Mesenchymal stem cell (in vitro differentiated cells and primary cell): ENCODE measurements at regions not wholly inside any gene's neighbourhood (a gene's known extent, or its start where the extent isn't known, plus 50 kb on each side); places are given as distances from the start of the nearest gene placed in this dataset.

Experiments used
- DNase-seq: peaks from one replicate; pipeline ENCODE4 v3.0.0-alpha.2; 2013
- H2AFZ ChIP-seq: one replicate; pipeline ENCODE4 v1.6.1; 2013; ENCODE audit warnings: low read depth, mild to moderate bottlenecking, control low read depth, inconsistent platforms, low read length, moderate library complexity
- H2AK5ac ChIP-seq: 2 replicates; pipeline ENCODE4 v1.6.1; 2013; ENCODE audit warnings: low read length, moderate library complexity, mild to moderate bottlenecking, inconsistent platforms; ENCODE audit not compliant: severe bottlenecking
- H2BK120ac ChIP-seq: one replicate; pipeline ENCODE4 v1.6.1; 2013; ENCODE audit warnings: low read depth, mild to moderate bottlenecking, inconsistent platforms, low read length, moderate library complexity
- H2BK12ac ChIP-seq, 2 experiments: one replicate each; pipeline ENCODE4 v1.6.1; 2013; ENCODE audit warnings: inconsistent platforms in 2 of 2, low read length in 2 of 2, mild to moderate bottlenecking in 2 of 2, moderate library complexity in 2 of 2, control low read depth in 1 of 2
- H2BK15ac ChIP-seq: one replicate; pipeline ENCODE4 v1.6.1; 2013; ENCODE audit warnings: mild to moderate bottlenecking, low read depth, inconsistent platforms; ENCODE audit not compliant: poor library complexity, severe bottlenecking
- H2BK5ac ChIP-seq: 2 replicates; pipeline ENCODE4 v1.6.1; 2013; ENCODE audit warnings: low read depth, mild to moderate bottlenecking, low read length, control low read depth, inconsistent platforms; ENCODE audit not compliant: poor library complexity, severe bottlenecking
- H3K14ac ChIP-seq, 2 experiments: one replicate each; pipeline ENCODE4 v1.6.1; 2013; ENCODE audit warnings: inconsistent platforms in 2 of 2, low read length in 2 of 2, control low read depth in 1 of 2, mild to moderate bottlenecking in 1 of 2, moderate library complexity in 1 of 2
- H3K18ac ChIP-seq, 2 experiments: one replicate each; pipeline ENCODE4 v1.6.1; 2013; ENCODE audit warnings: inconsistent platforms in 2 of 2, low read length in 2 of 2, control low read depth in 1 of 2, low read depth in 1 of 2, mild to moderate bottlenecking in 1 of 2
- H3K23ac ChIP-seq, 2 experiments: one replicate each; pipeline ENCODE4 v1.6.1; 2013; ENCODE audit warnings: inconsistent platforms in 2 of 2, low read length in 2 of 2, mild to moderate bottlenecking in 2 of 2, moderate library complexity in 2 of 2, control low read depth in 1 of 2
- H3K27ac ChIP-seq: 2 replicates; pipeline ENCODE4 v1.5.1; 2013; ENCODE audit warnings: mild to moderate bottlenecking, moderate library complexity, low read length, control low read depth, inconsistent platforms; ENCODE audit not compliant: poor library complexity, severe bottlenecking
- H3K27me3 ChIP-seq, 2 experiments: 2 replicates each; pipeline versions ENCODE4 v1.6.1 to v1.7.0; 2013; ENCODE audit warnings: low read length in 2 of 2, mild to moderate bottlenecking in 2 of 2, moderate library complexity in 2 of 2, control low read depth in 1 of 2, inconsistent platforms in 1 of 2; ENCODE audit not compliant: control insufficient read depth in 1 of 2, insufficient read depth in 1 of 2
- H3K36me3 ChIP-seq, 2 experiments: 2 replicates each; pipeline versions ENCODE4 v1.6.1 to v1.7.0; 2013; ENCODE audit warnings: low read length in 2 of 2, control low read depth in 1 of 2, inconsistent platforms in 1 of 2, low read depth in 1 of 2, mild to moderate bottlenecking in 1 of 2; ENCODE audit not compliant: insufficient read depth in 2 of 2, control insufficient read depth in 1 of 2
- H3K4ac ChIP-seq, 2 experiments: one replicate each; pipeline ENCODE4 v1.6.1; 2013; ENCODE audit warnings: inconsistent platforms in 2 of 2, low read length in 2 of 2, mild to moderate bottlenecking in 2 of 2, moderate library complexity in 2 of 2, control low read depth in 1 of 2, low read depth in 1 of 2
- H3K4me1 ChIP-seq: 2 replicates; pipeline ENCODE4 v1.6.1; 2013; ENCODE audit warnings: low read depth, low read length, control low read depth; ENCODE audit not compliant: control insufficient read depth, insufficient read depth
- H3K4me2 ChIP-seq: 2 replicates; pipeline ENCODE4 v1.6.1; 2013; ENCODE audit warnings: low read length, mild to moderate bottlenecking, inconsistent platforms; ENCODE audit not compliant: poor library complexity, severe bottlenecking
- H3K4me3 ChIP-seq, 2 experiments: 2 replicates each; pipeline versions ENCODE4 v1.5.1 to v1.7.0; 2013; ENCODE audit warnings: low read length in 2 of 2, mild to moderate bottlenecking in 2 of 2, control low read depth in 1 of 2, low read depth in 1 of 2; ENCODE audit not compliant: insufficient read depth in 1 of 2
- H3K79me1 ChIP-seq: replicated peaks from 2 replicates; pipeline ENCODE4 v1.6.1; 2013; ENCODE audit warnings: mild to moderate bottlenecking, control low read depth, low read length, inconsistent platforms; ENCODE audit not compliant: poor library complexity, severe bottlenecking
- H3K9ac ChIP-seq: 2 replicates; pipeline ENCODE4 v1.7.0; 2013; ENCODE audit warnings: mild to moderate bottlenecking, low read length, moderate library complexity
- H3K9me3 ChIP-seq: 2 replicates; pipeline ENCODE4 v1.7.0; 2013; ENCODE audit warnings: mild to moderate bottlenecking, low read length; ENCODE audit not compliant: control insufficient read depth
- H4K8ac ChIP-seq: one replicate; pipeline ENCODE4 v1.6.1; 2013; ENCODE audit warnings: inconsistent platforms, mild to moderate bottlenecking, low read length, moderate library complexity
- H4K91ac ChIP-seq: one replicate; pipeline ENCODE4 v1.6.1; 2013; ENCODE audit warnings: mild to moderate bottlenecking, low read length, inconsistent platforms
- WGBS: methylation state at CpG from one replicate; pipeline ENCODE4 v1.1.7; 2013; ENCODE audit warnings: mixed read lengths; 5-methylcytosine and 5-hydroxymethylcytosine counted together

- no peak overlapping the region for H2BK120ac ChIP-seq
- WGBS: 33% methylated on average over 11 of the region's 11 CpGs
Measured at GRCh38 chr7:1368184-1368681, 91.0 kb downstream of the MICALL2 start.

GRCh38 chr7:1368682-1369571 lies 90.3 kb downstream of the MICALL2 start:
- Histone ChIP-seq H3K27ac (no peak overlapping the region), H3K4me2 (no peak overlapping the region), H3K4me3 (no peak overlapping the region), H4K91ac (no peak overlapping the region), H3K4me1 (peaks cover 6% of the 10 kb centered on the region), H4K8ac (no peak overlapping the region), H3K36me3 (no peaks in the 10 kb centered on the region), H2BK120ac (no peak overlapping the region), H3K27me3 (peaks cover 74 to 97% of the 10 kb centered on the region in 2 experiments), H2BK15ac (no peak overlapping the region), H3K79me1 (no peaks in the 10 kb centered on the region), H2AK5ac (no peak overlapping the region), H2BK12ac (no peak overlapping the region), H3K18ac (no peak overlapping the region), H3K23ac (no peak overlapping the region), H3K9me3 (peaks cover 10% of the 10 kb centered on the region), H3K4ac (no peak overlapping the region), H2AFZ (no peak overlapping the region), H3K9ac (no peak overlapping the region), H2BK5ac (no peak overlapping the region), H3K14ac (no peak overlapping the region)
- whole genome bisulfite sequencing: 5% methylated on average over 65 of the region's 74 CpGs
- DNase-seq: no peak

More at GRCh38 chr7:1368184-1368681, 91.0 kb downstream of the MICALL2 start:
- Histone ChIP-seq H3K4me1 (peaks cover 6% of the 10 kb centered on the region), H2BK15ac (no peak overlapping the region), H4K8ac (no peak overlapping the region), H2BK12ac (no peak overlapping the region), H2AK5ac (no peak overlapping the region), H3K23ac (no peak overlapping the region), H3K27ac (no peak overlapping the region), H3K4me2 (peak overlapping the region; percentile 12), H3K9me3 (peaks cover 10% of the 10 kb centered on the region), H3K4me3 (no peak overlapping the region), H3K14ac (no peak overlapping the region), H4K91ac (no peak overlapping the region), H3K9ac (no peak overlapping the region), H2BK5ac (no peak overlapping the region), H3K27me3 (peaks cover 76 to 93% of the 10 kb centered on the region in 2 experiments), H3K18ac (no peak overlapping the region), H2AFZ (no peak overlapping the region), H3K79me1 (no peaks in the 10 kb centered on the region), H3K36me3 (no peaks in the 10 kb centered on the region), H3K4ac (no peak overlapping the region)
- DNase-seq: no peak

GRCh38 chr7:1369916-1370657 lies 89.2 kb downstream of the MICALL2 start:
- 37% methylated on average over 8 of the region's 14 CpGs for WGBS
- Histone ChIP-seq H3K4ac (no peak overlapping the region), H3K36me3 (no peaks in the 10 kb centered on the region)

GRCh38 chr7:1370738-1371137 lies 88.5 kb downstream of the MICALL2 start:
- Histone ChIP-seq H3K14ac (no peak overlapping the region), H2BK5ac (no peak overlapping the region), H4K8ac (no peak overlapping the region), H3K18ac (no peak overlapping the region), H2AK5ac (no peak overlapping the region), H3K9ac (no peak overlapping the region), H4K91ac (no peak overlapping the region), H3K4me2 (no peak overlapping the region), H3K79me1 (no peaks in the 10 kb centered on the region), H3K4ac (no peak overlapping the region), H3K23ac (no peak overlapping the region), H2BK15ac (no peak overlapping the region), H2BK12ac (no peak overlapping the region), H3K27me3 (peaks cover 61 to 88% of the 10 kb centered on the region in 2 experiments), H3K9me3 (peaks cover 5% of the 10 kb centered on the region), H3K36me3 (no peaks in the 10 kb centered on the region), H3K4me3 (no peak overlapping the region), H2AFZ (no peak overlapping the region), H2BK120ac (no peak overlapping the region), H3K4me1 (peaks cover 4% of the 10 kb centered on the region), H3K27ac (no peak overlapping the region)
- 82% methylated on average over 9 of the region's 9 CpGs for WGBS
- DNase-seq: no peak

More at GRCh38 chr7:1369916-1370657, 89.2 kb downstream of the MICALL2 start:
- Histone ChIP-seq H2AK5ac (no peak overlapping the region), H3K18ac (no peak overlapping the region), H3K4me1 (peaks cover 4% of the 10 kb centered on the region), H3K79me1 (no peaks in the 10 kb centered on the region), H3K4me2 (no peak overlapping the region), H3K27ac (no peak overlapping the region), H3K23ac (no peak overlapping the region), H2BK15ac (no peak overlapping the region), H2BK5ac (no peak overlapping the region), H2BK120ac (no peak overlapping the region), H3K4me3 (no peak overlapping the region), H3K27me3 (peaks cover 68 to 90% of the 10 kb centered on the region in 2 experiments), H4K8ac (no peak overlapping the region), H3K14ac (no peak overlapping the region), H4K91ac (no peak overlapping the region), H3K9me3 (peaks cover 10% of the 10 kb centered on the region), H2BK12ac (no peak overlapping the region), H2AFZ (no peak overlapping the region), H3K9ac (no peak overlapping the region)
- no peak for DNase-seq
